Naive thymus-derived CD8-positive, alpha-beta T cell (primary cell): ENCODE measurements at regions not wholly inside any gene's neighbourhood (a gene's known extent, or its start where the extent isn't known, plus 50 kb on each side); places are given as distances from the start of the nearest gene placed in this dataset.
"Not testable (repeated sequence)": the region's sequence is repeated elsewhere in the genome, so short reads cannot be mapped to it uniquely, and the experiment has no call there.

Experiments
- ATAC-seq, 2 donors: fragments of 150-1000 bp; cut with Tn5 transposase in 1 of 2; sonication (Bioruptor Pico), chemical (Tn5 transposase) in 1 of 2; 1 replicate in 1 of 2; 2 replicates in 1 of 2; pipeline ENCODE4 v1.10.0; 2021; ENCODE audit warnings: mild to moderate bottlenecking in 2 of 2, moderate library complexity in 2 of 2
- POLR2A ChIA-PET: fragments of 350-600 bp; sonication (Branson Sonifier 250); formaldehyde crosslinking; loops from one replicate; lab custom pipeline; 2021; ENCODE audit warnings: antibody characterized with exemption; lab: Charles Lee
- DNase-seq, 10 donors: peaks; one replicate each; pipeline versions ENCODE4 v3.0.0 to v3.0.0-alpha.2; 2020 to 2022
- H3K27ac Mint-ChIP-seq, 10 donors: one replicate each; pipeline ENCODE4 v1.8.0; 2020 to 2022; ENCODE audit warnings: mild to moderate bottlenecking in 10 of 10, mixed read lengths in 10 of 10, moderate library complexity in 4 of 10, inconsistent platforms in 1 of 10
- H3K27me3 Mint-ChIP-seq, 5 donors: one replicate each; pipeline ENCODE4 v1.8.0; 2021 to 2022; ENCODE audit warnings: mixed read lengths in 5 of 5
- H3K36me3 Mint-ChIP-seq, 3 donors: one replicate each; pipeline ENCODE4 v1.8.0; 2020 to 2022; ENCODE audit warnings: mixed read lengths in 3 of 3, mild to moderate bottlenecking in 2 of 3, inconsistent platforms in 1 of 3
- H3K4me1 Mint-ChIP-seq, 4 donors: one replicate each; pipeline ENCODE4 v1.8.0; 2021 to 2022; ENCODE audit warnings: mixed read lengths in 4 of 4
- H3K4me3 Mint-ChIP-seq, 10 donors: one replicate each; pipeline ENCODE4 v1.8.0; 2020 to 2022; ENCODE audit warnings: mild to moderate bottlenecking in 10 of 10, mixed read lengths in 10 of 10, moderate library complexity in 6 of 10, inconsistent platforms in 1 of 10
- H3K9me3 Mint-ChIP-seq, 9 donors: one replicate each; pipeline ENCODE4 v1.8.0; 2020 to 2022; ENCODE audit warnings: mixed read lengths in 9 of 9, mild to moderate bottlenecking in 3 of 9, inconsistent platforms in 1 of 9, moderate library complexity in 1 of 9

DNA sequence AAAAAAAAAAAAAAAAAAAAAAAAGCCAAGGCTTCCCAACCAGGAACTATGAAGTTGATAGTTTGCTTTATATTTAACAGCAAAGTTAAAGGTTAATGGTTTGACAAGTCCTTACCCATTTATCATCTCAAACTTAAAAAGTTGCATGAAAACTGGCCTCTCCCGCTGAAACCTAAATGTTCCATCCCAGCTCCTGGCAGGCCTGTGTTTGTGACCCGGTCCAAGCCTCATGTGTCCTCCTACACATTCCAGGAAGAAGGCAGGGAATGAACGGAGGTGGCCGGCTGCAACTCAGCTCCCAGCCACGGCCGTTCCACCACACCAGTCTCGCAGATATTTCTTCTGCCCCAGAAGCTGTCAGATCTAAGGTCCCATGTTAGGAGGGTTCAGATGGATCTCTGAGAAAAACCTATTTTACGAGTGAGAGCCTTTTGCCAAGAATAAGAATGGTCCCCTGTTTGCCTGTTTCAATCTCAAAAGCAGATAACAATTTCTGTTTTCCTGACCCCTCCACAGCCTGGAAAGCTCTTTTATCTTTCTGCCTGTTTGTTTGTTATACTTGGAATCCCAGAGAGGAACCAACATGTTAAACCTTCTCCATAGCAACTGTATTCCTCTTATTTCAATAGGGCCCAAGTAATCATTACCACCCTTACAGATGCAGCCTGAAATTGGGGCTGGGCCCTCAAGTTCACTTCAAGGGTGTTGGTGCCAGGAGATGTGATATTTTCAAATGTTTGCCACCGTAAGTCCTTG, 56.5 kb downstream of the KCTD12 start:
- no peak overlapping the region for H3K27ac Mint-ChIP-seq

GRCh38 chr13:76828316-76828741, 57.9 kb downstream of the KCTD12 start:
- no peak for ATAC-seq
- H3K27me3 Mint-ChIP-seq, result peaks cover 0 to 10% (median 0%) of the 10 kb centered on the region in 5 donors
- DNase-seq, result no peak
- H3K9me3 Mint-ChIP-seq, result no peaks in the 10 kb centered on the region
- peaks cover 0 to 2% (median 0%) of the 10 kb centered on the region in 3 donors for H3K36me3 Mint-ChIP-seq
- H3K4me3 Mint-ChIP-seq, result no peak overlapping the region
- POLR2A ChIA-PET, result no interaction called here
- H3K4me1 Mint-ChIP-seq, result peaks cover 0 to 4% (median 0%) of the 10 kb centered on the region in 4 donors
- H3K27ac Mint-ChIP-seq, result no peak overlapping the region

More for the DNA sequence above, 56.5 kb downstream of the KCTD12 start:
- H3K36me3 Mint-ChIP-seq, result peaks cover 0 to 2% (median 0%) of the 10 kb centered on the region in 3 donors
- H3K27me3 Mint-ChIP-seq, result peaks cover 0 to 10% (median 0%) of the 10 kb centered on the region in 5 donors
- no peaks in the 10 kb centered on the region for H3K9me3 Mint-ChIP-seq
- ATAC-seq, result no peak
- H3K4me1 Mint-ChIP-seq, result peaks cover 0 to 4% (median 0%) of the 10 kb centered on the region in 4 donors
- no peak for DNase-seq
- POLR2A ChIA-PET, result no interaction called here
- no peak overlapping the region for H3K4me3 Mint-ChIP-seq

- POLR2A ChIA-PET, result interaction anchor here (0.9 kb wide), 1 partner anchor 63 kb away, joined by 3 read pairs; no protein-coding TSS in a partner anchor
- no peaks in the 10 kb centered on the region for H3K9me3 Mint-ChIP-seq
Measured at GRCh38 chr13:76826527-76826926, 59.7 kb downstream of the KCTD12 start.

GRCh38 chr13:76825430-76825829, 60.8 kb downstream of the KCTD12 start:
- no peak for ATAC-seq
- Mint-ChIP-seq H3K27ac (no peak overlapping the region), H3K4me1 (peaks cover 0 to 4% (median 0%) of the 10 kb centered on the region in 4 donors), H3K36me3 (no peaks in the 10 kb centered on the region), H3K27me3 (no peaks in the 10 kb centered on the region), H3K4me3 (no peak overlapping the region), H3K9me3 (no peaks in the 10 kb centered on the region)
- DNase-seq, result no peak
- POLR2A ChIA-PET, result no interaction called here

More at GRCh38 chr13:76826527-76826926, 59.7 kb downstream of the KCTD12 start:
- DNase-seq (no peak), ATAC-seq (no peak)
- Mint-ChIP-seq H3K27ac (no peak overlapping the region), H3K4me1 (peaks cover 0 to 4% (median 0%) of the 10 kb centered on the region in 4 donors), H3K36me3 (no peaks in the 10 kb centered on the region), H3K4me3 (no peak overlapping the region), H3K27me3 (peaks cover 0 to under 1% (median 0%) of the 10 kb centered on the region in 5 donors)

- no peak overlapping the region for H3K27ac Mint-ChIP-seq
- H3K4me3 Mint-ChIP-seq, result no peak overlapping the region
- H3K27me3 Mint-ChIP-seq, result peaks cover 0 to under 1% (median 0%) of the 10 kb centered on the region in 5 donors
- DNase-seq (no peak), ATAC-seq (no peak)
- H3K4me1 Mint-ChIP-seq, result peaks cover 0 to 4% (median 0%) of the 10 kb centered on the region in 4 donors
- H3K36me3 Mint-ChIP-seq, result no peaks in the 10 kb centered on the region
- H3K9me3 Mint-ChIP-seq, result no peaks in the 10 kb centered on the region
- POLR2A ChIA-PET, result interaction anchor here (0.7 kb wide), 1 partner anchor 10 kb away, joined by 3 read pairs; no protein-coding TSS in a partner anchor
Measured at GRCh38 chr13:76823969-76824368, 62.2 kb downstream of the KCTD12 start.

DNA sequence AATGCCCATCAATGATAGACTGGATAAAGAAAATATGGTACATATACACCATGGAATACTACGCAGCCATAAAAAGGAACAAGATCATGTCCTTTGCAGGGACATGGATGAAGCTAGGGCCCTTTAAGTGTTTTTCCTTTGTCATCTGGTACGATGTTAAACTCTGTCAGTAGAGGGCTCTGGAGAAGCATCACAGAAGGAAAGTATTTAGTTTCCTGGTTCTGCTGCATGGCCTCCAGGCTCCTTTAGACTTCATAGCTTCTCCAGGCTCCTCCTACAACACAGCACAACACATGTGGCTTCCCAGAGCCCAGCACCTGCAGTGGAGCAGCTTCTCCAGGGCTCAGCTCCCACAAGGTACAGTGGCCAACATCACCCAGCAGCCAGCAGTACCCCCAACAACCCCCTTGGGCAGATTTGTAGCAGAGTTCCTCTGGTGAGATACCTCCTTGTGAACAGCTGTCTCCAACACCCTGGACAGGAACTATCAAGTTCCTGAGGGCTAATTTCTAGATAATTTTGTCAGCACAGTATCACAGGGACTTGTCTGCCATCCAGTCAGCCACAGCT, 63.4 kb downstream of the KCTD12 start:
- H3K27me3 Mint-ChIP-seq, result peaks cover 0 to 12% (median 2%) of the 10 kb centered on the region in 5 donors
- peak in 1 of 2 donors; percentile 63 for ATAC-seq
- no peaks in the 10 kb centered on the region for H3K36me3 Mint-ChIP-seq
- H3K27ac Mint-ChIP-seq, result no peak overlapping the region
- POLR2A ChIA-PET, result interaction anchor here (1.1 kb wide), 1 partner anchor 62 kb away, joined by 5 read pairs; no protein-coding TSS in a partner anchor
- no peaks in the 10 kb centered on the region for H3K4me1 Mint-ChIP-seq
- H3K9me3 Mint-ChIP-seq, result no peaks in the 10 kb centered on the region
- H3K4me3 Mint-ChIP-seq, result no peak overlapping the region
- peak in 2 of 10 donors; percentile 9 to 17 for DNase-seq

- POLR2A ChIA-PET, H3K4me3 Mint-ChIP-seq, H3K4me1 Mint-ChIP-seq, ATAC-seq, H3K36me3 Mint-ChIP-seq, H3K9me3 Mint-ChIP-seq, DNase-seq, H3K27ac Mint-ChIP-seq: not testable (repeated sequence)
- peaks cover 5 to 21% (median 8%) of the 10 kb centered on the region in 5 donors for H3K27me3 Mint-ChIP-seq
Measured at GRCh38 chr13:76821222-76821621, 65.0 kb downstream of the KCTD12 start.

DNA sequence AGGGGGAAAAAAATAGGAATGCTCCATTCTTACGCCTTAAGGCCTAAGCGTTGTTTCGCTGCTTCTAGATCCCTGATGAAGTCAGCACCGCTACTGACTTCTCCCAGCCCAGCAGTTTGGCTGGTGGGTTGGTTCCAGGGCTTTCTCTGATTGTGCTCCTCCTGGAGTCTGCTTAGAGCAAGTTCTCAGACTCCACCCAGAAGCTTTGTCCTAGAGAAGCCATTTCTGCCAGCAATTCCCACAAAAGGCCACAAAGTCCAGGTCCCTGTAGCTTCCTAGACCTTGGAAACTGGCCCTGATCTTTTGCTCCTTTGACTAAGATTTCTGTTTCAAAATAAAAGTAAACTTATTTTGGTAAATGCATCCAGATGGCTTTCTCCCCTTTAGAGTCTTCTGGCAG, 65.4 kb downstream of the KCTD12 start:
- no peak for ATAC-seq
- Mint-ChIP-seq H3K4me3 (no peak overlapping the region), H3K27me3 (peaks cover 9 to 25% (median 12%) of the 10 kb centered on the region in 5 donors)

DNA sequence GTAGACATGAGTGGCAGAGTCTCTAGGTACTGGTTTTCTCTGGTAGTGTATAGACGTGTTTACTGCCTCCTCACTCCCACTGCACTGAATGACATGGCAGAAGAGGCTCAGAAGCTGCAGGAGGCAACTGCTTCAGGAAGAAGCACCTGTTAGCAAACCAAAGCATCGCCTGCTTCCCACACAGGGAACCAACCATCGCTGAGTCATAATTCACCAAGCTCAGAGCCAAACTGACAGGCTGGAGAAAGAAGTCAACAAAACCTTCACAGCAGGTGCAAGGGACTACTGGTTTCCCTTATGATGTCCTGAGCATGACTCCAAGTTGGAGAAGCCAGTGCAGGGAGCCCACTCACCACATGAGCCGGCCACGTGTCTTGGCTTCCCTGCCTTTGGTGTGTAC, 69.8 kb downstream of the KCTD12 start:
- Mint-ChIP-seq H3K27me3 (peaks cover 17 to 36% (median 23%) of the 10 kb centered on the region in 5 donors), H3K4me1 (no peaks in the 10 kb centered on the region), H3K4me3 (no peak overlapping the region), H3K27ac (no peak overlapping the region), H3K9me3 (no peaks in the 10 kb centered on the region), H3K36me3 (no peaks in the 10 kb centered on the region)
- ATAC-seq (no peak), DNase-seq (no peak)
- POLR2A ChIA-PET, result no interaction called here

More for the DNA sequence above, 65.4 kb downstream of the KCTD12 start:
- H3K36me3 Mint-ChIP-seq, result no peaks in the 10 kb centered on the region
- H3K4me1 Mint-ChIP-seq, result no peaks in the 10 kb centered on the region
- no peak overlapping the region for H3K27ac Mint-ChIP-seq
- DNase-seq, result no peak
- POLR2A ChIA-PET, result no interaction called here
- no peaks in the 10 kb centered on the region for H3K9me3 Mint-ChIP-seq

DNA sequence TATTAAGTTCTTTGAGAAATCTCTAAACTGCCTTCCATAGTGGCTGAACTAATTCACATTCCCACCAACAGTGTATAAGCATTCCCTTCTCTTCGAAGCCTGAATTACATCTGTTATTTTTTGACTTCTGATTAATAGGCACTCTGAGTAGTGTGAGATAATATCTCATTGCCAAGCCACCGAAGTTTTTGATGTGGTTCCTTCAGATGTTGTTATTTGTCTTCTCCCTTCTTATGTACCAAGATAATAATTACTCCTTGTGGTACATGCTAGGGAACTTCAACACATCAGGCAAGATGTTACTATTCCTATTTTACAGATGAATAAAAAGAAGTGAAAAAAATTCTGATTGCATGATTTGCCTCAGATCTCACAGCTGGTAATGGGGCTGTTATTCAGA, 70.9 kb downstream of the KCTD12 start:
- POLR2A ChIA-PET, result no interaction called here
- Mint-ChIP-seq H3K4me3 (no peak overlapping the region), H3K27me3 (peaks cover 17 to 36% (median 24%) of the 10 kb centered on the region in 5 donors), H3K27ac (no peak overlapping the region), H3K9me3 (peaks cover 0 to 6% (median under 1%) of the 10 kb centered on the region in 9 donors), H3K36me3 (peaks cover 0 to under 1% (median 0%) of the 10 kb centered on the region in 3 donors), H3K4me1 (no peaks in the 10 kb centered on the region)
- DNase-seq, result no peak
- ATAC-seq, result no peak

DNA sequence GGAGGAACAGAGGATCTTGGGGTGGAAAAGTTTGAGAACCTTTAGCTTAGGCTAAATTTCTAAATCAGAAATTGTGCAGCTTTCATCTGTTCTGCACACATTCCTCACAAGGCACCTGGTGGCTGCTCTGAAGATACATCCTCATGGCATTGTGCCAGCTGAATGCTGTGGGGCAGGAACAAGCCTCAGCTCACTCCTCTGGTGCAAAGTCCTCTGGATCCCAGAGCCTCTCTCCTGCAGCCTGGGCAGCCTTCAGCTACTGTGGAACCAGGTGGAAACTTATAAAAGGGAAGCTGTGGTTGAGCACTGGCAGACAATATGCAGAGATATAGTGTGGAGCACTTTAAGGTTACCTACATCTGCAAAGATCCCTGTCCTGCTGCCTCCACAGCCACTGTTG, 72.3 kb downstream of the KCTD12 start:
- DNase-seq (peak in 1 of 10 donors; percentile 8), ATAC-seq (no peak)
- Mint-ChIP-seq H3K27ac (no peak overlapping the region), H3K4me3 (no peak overlapping the region), H3K36me3 (peaks cover 0 to 4% (median 0%) of the 10 kb centered on the region in 3 donors), H3K4me1 (no peaks in the 10 kb centered on the region), H3K27me3 (peaks cover 17 to 35% (median 24%) of the 10 kb centered on the region in 5 donors), H3K9me3 (peaks cover 0 to 12% (median 6%) of the 10 kb centered on the region in 9 donors)
- POLR2A ChIA-PET, result interaction anchor here (1.3 kb wide), 1 partner anchor 11 kb away, joined by 3 read pairs; no protein-coding TSS in a partner anchor

- H3K4me3 Mint-ChIP-seq, result no peak overlapping the region
- H3K27me3 Mint-ChIP-seq, result peaks cover 16 to 27% (median 24%) of the 10 kb centered on the region in 5 donors
- ATAC-seq (no peak), DNase-seq (no peak)
- POLR2A ChIA-PET, result interaction anchor here (1.3 kb wide), 1 partner anchor 11 kb away, joined by 3 read pairs; no protein-coding TSS in a partner anchor
- H3K27ac Mint-ChIP-seq, result no peak overlapping the region
- H3K4me1 Mint-ChIP-seq, result no peaks in the 10 kb centered on the region
- H3K36me3 Mint-ChIP-seq, result peaks cover 0 to 4% (median 0%) of the 10 kb centered on the region in 3 donors
- H3K9me3 Mint-ChIP-seq, result peaks cover 0 to 14% (median 6%) of the 10 kb centered on the region in 9 donors
Measured at GRCh38 chr13:76813000-76813691, 73.1 kb downstream of the KCTD12 start.
